HG03103 (cell line): ENCODE measurements at regions not wholly inside any gene's neighbourhood (a gene's known extent, or its start where the extent isn't known, plus 50 kb on each side); places are given as distances from the start of the nearest gene placed in this dataset.
"Not testable (repeated sequence)": the region's sequence is repeated elsewhere in the genome, so short reads cannot be mapped to it uniquely, and the experiment has no call there.

Experiments
- ATAC-seq: cut with Tn5 transposase; IDR thresholded peaks from one replicate; pipeline ENCODE4 v1.9.1; 2021; ENCODE audit warnings: low read depth; ENCODE audit not compliant: unreplicated experiment

GRCh38 chr1:78240755-78241154, 195.0 kb downstream of the GIPC2 start:
- no peak for ATAC-seq

- no peak for ATAC-seq
Observed at GRCh38 chr1:78247079-78247478, 201.3 kb downstream of the GIPC2 start.

GRCh38 chr1:78250201-78250600, 204.4 kb downstream of the GIPC2 start:
- ATAC-seq, result no peak

GRCh38 chr1:78254517-78254916, 208.8 kb downstream of the GIPC2 start:
- ATAC-seq, result no peak

GRCh38 chr1:78255383-78255782, 209.6 kb downstream of the GIPC2 start:
- no peak for ATAC-seq

- no peak for ATAC-seq
Observed at GRCh38 chr1:78255846-78256245, 210.1 kb downstream of the GIPC2 start.

- no peak for ATAC-seq
Observed at GRCh38 chr1:78263459-78263858, 217.7 kb downstream of the GIPC2 start.

- no peak for ATAC-seq
Observed at GRCh38 chr1:78263946-78264345, 218.2 kb downstream of the GIPC2 start.

GRCh38 chr1:78267513-78268218, 221.9 kb downstream of the GIPC2 start:
- ATAC-seq, result no peak

- no peak for ATAC-seq
Observed at GRCh38 chr1:78269591-78269990, 221.2 kb upstream of the PTGFR start.

GRCh38 chr1:78271423-78271822, 219.4 kb upstream of the PTGFR start:
- not testable (repeated sequence) for ATAC-seq

- ATAC-seq, result no peak
Observed at GRCh38 chr1:78274814-78275213, 216.0 kb upstream of the PTGFR start.

- no peak for ATAC-seq
Observed at GRCh38 chr1:78275456-78275855, 215.3 kb upstream of the PTGFR start.

- ATAC-seq, result no peak
Observed at GRCh38 chr1:78275906-78276685, 214.7 kb upstream of the PTGFR start.

- peak; percentile 67 for ATAC-seq
Observed at GRCh38 chr1:78277253-78277652, 213.5 kb upstream of the PTGFR start.

GRCh38 chr1:78279051-78279450, 211.7 kb upstream of the PTGFR start:
- no peak for ATAC-seq

GRCh38 chr1:78280626-78281025, 210.1 kb upstream of the PTGFR start:
- ATAC-seq, result no peak

- ATAC-seq, result no peak
Observed at GRCh38 chr1:78281580-78281979, 209.2 kb upstream of the PTGFR start.

GRCh38 chr1:78283691-78284090, 207.1 kb upstream of the PTGFR start:
- no peak for ATAC-seq

GRCh38 chr1:78284354-78284753, 206.4 kb upstream of the PTGFR start:
- no peak for ATAC-seq

- ATAC-seq, result no peak
Observed at GRCh38 chr1:78286686-78287085, 204.1 kb upstream of the PTGFR start.

GRCh38 chr1:78289603-78290002, 201.2 kb upstream of the PTGFR start:
- no peak for ATAC-seq
